HG03342 (cell line): ENCODE measurements at regions not wholly inside any gene's neighbourhood (a gene's known extent, or its start where the extent isn't known, plus 50 kb on each side); places are given as distances from the start of the nearest gene placed in this dataset.
"Not testable (repeated sequence)": the region's sequence is repeated elsewhere in the genome, so short reads cannot be mapped to it uniquely, and the experiment has no call there.

ENCODE experiments used
- ATAC-seq: cut with Tn5 transposase; IDR thresholded peaks from one replicate; pipeline ENCODE4 v1.9.1; 2021; ENCODE audit warnings: mild to moderate bottlenecking, moderate library complexity; ENCODE audit not compliant: unreplicated experiment

DNA sequence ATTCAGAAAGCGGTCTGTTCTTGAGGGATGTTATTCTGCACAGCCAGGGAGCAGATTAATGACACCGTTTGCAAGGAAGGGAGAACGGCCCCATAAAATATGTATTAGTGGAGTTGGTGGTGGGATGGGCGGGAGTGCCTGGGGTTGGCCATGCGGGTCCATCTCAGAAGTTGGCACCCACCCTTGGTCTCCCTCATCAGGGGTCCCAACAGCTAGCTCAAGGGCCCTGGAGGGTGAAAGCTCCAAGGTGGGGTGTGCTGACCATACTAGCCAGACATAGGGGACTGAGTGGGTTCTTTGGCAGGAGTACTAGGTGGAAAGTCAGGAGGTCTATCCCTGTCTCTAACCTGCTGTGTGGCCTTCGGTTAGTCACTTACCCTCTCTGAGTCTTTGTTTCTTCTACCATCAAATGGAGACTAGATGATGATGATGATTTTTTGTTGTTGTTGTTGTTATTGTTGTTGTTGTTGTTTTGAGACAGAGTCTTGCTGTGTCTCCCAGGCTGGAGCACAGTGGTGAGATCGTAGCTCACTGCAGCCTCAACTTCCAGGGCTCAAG, 83.2 kb upstream of the BRD7 start:
- no peak for ATAC-seq

DNA sequence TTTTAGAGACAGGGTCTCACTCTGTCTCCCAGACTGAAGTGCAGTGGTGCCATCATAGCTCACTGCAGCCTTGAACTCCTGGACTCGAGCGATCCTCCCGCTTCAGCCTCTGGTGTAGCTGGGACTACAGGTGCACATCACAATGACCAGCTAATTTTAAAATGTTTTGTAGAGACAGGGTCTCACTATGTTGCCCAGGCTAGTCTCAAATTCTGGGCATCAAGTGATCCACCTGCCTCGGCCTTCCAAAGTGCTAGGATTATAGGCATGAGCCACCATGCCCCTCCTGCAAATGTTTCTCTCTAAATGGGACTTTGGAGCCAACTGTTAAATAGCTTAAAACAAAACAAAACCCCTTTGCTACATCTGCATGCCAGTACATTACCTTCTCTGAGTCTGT, 82.2 kb upstream of the BRD7 start:
- no peak for ATAC-seq

DNA sequence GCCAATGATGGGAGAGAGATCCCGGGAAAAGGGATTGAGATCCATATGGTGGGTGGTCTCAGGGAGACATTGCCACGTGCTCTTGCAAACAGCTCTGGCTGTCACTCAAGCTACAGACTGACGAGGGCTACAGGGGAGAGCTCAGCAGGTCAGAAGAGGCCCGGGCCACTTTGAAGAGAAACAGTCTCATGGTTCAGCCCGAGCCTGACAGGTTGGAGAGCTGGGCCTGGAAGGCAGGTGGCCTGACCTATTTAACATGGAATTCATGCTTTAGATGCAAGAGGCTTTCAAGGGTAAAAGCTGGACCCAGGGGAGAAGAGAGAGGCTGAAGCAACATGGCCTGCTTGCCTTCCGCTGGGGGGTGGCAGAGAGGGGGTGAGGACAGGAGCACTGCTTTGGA, 81.0 kb upstream of the BRD7 start:
- ATAC-seq = no peak

DNA sequence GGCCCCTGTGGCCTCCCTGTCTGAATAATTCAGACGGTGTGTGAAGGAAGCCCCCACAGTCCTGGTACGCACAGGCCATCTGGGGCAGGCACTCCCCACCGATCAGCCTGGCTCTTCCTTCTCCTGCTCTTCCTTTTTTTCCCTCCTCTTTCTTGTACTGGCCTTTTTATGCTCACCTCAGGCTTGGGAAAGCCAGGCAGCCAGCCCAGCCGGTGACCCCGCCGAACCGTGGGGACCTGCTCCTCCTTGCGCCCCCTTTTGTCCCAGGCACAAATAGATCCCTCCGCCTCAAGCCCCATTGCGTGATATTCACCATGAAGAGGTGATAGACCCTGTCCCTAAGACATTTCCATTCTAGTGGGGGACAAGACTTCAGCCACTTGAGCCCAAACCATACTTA, 80.2 kb upstream of the BRD7 start:
- no peak for ATAC-seq

DNA sequence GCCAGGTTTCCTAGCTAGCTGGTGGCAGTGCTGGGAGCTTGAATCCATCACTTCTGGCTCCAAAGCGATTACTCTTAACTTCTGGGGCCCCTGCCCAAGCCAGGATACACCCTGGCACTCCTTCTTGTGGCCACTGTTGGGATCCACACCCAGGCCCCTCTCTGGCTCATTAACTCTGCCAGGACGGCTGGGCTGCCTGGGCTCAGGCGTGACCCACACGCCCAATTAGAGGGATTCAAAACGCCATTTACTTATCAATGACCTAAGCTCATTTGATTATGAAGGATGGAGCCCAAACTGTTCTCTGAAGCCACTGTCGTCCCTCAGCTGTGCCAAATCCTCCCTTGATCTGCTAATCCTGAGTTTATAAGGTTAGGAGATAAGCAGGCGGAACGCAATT, 79.7 kb upstream of the BRD7 start:
- no peak for ATAC-seq

DNA sequence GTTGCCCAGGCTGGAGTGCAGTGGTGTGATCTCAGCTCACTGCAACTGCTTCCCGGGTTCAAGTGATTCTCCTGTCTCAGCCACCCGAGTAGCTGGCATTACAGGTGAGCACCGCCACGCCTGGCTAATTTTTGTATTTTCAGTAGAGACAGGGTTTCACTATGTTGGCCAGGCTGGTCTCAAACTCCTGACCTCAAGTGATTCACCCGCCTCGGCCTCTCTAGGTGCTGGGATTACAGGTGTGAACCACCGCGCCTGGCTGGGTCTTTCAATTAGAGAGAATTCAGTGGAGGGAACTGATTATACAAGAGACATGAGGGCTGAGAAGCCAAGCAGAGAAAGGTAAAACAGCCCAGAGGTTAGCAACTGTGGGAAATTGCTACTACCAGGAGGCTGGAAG, 78.6 kb upstream of the BRD7 start:
- not testable (repeated sequence) for ATAC-seq

DNA sequence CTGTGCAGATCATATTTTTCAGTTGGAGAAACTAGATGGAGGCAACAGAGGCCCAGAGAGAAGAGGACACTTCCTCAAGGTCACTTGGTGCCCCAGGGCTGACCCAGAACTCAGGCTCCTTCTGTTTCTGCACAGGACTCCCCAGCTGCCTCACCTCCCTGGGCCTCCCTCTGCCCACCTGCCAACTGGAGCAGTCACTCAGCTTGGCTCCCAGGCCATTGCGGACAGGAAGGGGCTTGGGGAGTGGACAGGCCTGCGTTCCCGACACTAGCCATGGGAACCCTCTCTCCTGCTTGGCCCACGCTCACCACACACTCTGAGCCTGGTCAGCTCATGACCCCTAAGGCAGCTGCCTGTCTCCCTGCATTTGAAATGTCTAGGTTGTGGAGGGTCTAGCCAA, 78.1 kb upstream of the BRD7 start:
- no peak for ATAC-seq

DNA sequence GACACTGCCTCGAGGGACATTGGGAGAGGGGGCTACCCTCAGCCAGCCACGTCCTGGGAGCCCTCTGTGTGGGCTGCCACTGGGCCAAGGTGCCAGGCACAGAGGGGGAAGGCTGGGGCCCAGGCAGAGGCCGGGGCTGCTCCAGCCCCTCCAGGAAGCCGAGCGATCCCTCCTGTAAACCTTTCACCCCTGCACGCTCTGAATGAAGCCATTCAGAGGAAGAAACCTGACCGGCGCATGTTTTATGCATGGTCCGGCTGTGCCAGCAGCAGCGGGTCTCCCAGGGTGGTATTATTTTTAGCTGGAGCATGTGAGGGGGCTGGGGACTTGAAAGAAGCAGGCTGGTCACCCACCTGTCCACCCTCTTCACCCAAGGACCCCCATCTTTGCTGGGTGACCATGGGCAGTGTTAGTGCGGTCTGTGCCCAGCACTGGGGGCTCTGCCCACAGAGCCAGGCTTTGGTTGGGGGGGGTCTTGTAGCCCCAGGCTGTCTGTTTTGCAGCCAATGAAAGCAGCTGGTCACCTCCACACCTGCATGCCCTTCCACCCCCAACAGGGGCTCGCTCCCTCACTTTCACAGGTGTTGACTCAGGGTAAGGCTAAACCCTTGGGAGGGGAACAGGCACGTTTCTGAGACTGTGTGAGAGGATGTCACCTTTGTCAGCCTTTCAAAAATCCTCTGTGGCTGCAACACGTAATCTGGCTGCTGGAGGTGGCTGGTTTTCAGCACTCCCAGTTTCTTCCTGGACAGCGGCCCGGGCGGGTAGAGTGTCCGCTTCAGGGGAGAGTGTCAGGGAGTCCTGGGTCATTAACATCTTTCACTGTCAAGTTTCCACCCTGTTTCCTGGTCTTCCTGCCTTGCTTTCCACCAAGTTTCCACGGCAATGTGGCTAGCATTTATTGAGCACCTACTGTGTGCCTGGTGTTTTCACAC, 77.1 kb upstream of the BRD7 start:
- no peak for ATAC-seq

DNA sequence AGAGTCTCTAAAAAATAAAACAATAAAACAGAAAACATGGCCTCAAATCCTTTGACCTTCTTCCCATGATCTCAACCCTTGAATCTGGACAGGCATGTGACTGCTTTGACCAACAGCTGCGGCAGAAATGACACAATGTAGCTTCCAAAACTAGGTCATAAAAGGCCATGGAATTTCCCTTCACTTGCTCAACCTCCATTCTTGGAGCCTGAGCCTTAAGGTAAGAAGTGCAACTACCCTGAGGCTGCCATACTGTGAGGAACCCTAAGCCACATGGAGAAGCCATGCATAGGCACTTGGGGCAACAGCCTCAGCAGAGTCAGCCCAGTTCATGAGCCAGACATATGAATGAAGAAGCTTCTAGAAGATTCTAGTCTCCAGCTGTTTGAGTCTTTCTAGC, 75.7 kb upstream of the BRD7 start:
- ATAC-seq = no peak

DNA sequence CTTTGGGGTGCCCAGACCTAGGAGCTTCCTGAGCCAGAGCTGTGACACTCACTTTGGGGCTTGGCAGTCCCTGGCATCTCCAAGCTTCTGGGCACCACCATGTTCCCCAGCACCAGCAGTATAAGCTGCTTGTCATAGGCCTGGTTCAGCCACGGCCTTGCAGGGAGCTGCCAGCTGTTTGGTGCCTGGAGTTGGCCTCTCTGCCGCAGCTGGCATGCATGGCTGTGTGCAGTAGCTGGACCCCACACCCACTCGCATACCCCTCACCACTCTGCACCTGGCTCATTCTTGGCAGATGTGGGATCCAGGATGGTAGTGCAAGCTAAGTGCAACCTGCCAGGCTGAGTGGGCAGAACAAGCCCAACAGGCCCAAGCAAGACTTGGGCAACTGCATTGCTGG, 73.4 kb upstream of the BRD7 start:
- ATAC-seq = no peak

DNA sequence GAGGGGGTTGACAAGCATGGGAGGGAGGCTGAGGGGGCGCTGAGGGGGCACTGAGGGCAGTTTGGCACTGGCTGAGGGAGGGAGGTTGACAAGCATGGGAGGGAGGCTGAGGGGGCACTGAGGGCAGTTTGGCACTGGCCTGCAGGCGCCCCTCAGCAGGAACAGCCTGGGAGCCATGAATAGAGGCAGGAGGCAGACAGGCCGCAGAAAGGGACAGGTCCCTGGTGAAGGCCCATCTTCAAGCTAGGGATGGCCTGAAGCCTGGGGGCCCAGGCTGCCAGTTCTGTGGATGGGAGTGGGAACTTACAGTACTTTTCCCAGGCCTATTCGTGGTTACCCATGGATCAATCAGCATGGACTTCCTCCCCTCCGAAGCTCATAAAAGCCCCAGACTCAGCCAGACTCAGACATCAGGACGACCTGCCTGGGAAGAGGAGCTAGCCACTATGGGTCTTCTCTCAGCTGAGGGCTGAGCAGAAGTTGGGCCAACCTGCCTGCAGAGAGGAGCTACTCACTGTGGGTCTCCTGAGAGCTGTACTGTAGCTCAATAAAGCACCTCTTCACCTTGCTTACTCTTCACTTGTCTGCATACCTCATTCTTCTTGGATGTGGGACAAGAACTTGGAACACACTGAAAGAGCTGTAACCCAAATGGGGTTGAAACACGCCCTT, 72.8 kb upstream of the BRD7 start:
- no peak for ATAC-seq

DNA sequence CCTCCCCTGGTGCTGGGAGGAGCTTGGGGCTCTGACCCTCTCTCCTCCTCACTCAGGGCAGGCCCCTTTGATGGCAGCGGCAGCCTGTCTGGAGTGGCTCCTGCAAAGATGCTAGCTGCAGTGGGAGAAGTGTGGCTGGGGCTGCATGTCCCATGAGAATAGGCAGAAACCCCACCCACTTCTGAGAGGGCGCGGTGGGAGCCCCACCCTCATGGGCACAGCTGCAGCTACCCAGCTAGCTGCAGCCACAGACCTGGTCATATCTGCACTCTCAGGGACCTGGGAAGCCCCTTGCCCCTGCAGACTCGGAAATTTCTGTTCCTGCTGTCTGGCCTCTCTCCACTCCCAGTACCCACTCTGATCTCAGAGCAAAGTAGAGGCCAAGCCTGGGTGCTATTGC, 72.2 kb upstream of the BRD7 start:
- ATAC-seq = no peak

DNA sequence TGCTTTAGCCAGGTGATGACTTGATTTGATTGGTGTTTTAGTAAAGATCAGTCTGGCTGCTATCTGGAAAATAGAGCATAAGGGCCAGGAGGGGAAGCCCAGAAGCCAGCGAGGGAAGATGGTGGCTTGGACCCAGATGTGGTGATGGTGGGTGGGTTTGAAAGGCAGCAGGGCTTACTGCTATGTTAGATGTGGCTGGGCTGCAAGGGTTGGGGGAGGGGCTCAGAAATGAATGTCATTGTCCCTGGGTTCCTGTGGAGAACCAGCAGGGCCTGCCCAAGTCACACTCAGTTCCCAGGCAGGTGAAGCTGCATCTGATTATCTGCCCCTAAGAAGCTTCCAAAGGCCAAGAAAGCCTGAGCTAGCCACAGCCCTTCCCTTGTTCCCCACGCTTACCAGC, 71.7 kb upstream of the BRD7 start:
- no peak for ATAC-seq

DNA sequence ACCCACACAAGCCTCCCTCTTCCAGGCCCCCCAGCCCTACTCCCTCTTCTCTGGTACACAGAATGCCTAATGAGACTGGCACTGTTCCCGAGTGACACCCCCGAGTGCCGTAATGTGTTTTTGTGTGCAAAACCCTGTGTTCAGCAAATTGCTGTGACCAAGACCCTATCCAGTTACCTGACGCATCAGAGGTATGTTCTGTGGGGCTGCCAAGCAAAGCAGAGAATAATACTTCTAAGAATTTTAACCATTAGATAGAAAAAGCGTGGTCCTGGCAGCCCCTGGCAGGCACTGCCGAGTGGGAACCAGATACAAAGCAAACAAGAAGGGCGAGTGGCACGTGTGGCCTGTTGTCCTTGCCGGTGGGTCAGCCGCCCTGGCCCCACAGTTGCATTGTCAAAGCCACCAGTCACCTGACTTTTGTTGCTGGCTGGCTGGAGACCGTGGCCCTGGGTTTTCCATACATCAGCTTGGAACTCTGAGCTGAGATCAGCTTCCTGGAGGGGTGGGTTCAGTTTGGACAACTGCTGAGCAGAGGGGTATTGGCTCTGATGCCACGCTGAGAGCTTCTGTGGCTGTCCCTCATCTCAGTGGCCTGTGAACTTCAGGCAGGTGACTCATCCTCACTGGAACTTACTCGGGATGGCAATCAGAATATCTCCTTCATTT, 69.1 kb upstream of the BRD7 start:
- no peak for ATAC-seq

DNA sequence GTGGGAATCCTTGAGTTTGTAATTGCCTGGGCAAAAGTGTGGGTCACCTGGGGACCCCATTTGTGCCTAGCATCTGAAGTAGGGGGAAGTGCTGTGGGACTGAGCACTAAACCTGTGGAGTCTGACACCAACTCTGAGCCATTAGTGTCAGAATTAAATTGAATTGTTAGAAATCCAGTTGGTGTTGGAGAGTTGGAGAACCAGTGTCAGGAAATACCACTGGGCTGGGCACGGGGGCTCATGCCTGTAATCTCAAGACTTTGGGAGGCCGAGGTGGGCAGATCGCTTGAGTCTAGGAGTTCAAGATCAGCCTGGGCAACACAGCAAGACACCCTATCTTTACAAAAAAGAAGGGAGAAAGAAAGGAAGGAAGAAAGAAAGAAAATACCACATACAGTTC, 67.5 kb upstream of the BRD7 start:
- no peak for ATAC-seq

DNA sequence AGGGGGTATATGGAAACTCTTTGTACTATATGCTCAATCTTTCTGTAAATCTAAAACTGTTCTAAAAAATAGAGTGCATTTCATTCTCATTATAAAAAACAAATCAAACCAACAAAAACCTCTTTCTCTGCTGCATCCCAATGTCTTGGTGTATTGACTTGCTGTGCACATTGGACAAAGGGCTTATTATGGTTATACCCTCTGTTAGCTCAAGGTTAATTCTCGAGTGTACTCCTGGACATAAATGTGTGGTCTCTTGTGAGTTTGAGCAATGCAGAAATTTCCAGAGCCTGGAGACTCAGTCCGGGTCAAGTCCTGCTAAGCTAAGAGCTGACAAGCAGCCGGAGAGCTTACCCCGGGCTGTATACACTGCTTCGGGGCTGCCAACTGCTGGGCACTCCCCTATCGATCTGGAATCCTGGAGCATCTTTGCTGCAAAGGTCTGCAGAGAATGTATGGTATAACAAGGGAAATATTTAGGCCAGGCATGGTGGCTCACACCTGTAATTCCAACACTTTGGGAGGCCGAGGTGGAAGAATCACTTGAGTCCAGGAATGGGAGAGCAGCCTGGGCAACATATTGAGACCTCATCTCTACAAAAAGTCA, 66.2 kb upstream of the BRD7 start:
- no peak for ATAC-seq

DNA sequence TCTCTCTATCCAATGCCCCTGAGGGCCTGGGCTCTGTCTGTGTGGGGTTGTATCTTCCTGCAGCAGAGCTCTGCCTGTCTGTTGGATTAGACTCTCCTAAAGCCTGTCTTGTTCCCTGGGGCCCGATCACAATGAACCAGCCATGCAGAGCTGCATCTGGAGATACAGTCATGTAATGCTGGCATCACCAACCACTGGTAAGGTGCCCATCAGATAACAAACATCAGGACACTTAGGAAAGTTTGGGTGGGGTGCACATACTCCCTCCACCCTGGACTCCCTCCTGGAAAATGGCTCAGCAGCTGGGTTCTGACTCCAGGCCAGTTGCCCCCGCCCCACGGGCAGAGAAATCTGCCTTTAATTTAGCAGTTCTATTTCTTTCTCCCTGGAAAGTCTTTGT, 61.3 kb upstream of the BRD7 start:
- ATAC-seq = no peak

DNA sequence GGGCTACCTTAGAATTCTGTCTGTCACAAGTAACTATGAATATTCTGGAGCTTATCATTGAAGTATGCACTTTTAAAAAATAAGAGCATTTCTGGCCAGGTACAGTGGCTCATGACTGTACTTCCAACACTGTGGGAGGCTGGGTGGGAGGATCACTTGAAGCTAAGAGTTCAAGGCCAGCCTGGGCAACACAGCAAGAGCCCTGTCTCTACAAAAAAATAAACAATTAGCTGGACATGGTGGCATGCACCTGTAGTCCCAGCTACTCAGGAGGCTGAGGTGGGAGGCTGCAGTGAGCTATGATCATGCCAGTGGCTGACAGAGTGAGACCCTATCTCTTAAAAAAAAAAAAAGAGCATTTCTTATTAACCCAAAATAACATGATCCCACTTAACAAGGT, 60.0 kb upstream of the BRD7 start:
- no peak for ATAC-seq

DNA sequence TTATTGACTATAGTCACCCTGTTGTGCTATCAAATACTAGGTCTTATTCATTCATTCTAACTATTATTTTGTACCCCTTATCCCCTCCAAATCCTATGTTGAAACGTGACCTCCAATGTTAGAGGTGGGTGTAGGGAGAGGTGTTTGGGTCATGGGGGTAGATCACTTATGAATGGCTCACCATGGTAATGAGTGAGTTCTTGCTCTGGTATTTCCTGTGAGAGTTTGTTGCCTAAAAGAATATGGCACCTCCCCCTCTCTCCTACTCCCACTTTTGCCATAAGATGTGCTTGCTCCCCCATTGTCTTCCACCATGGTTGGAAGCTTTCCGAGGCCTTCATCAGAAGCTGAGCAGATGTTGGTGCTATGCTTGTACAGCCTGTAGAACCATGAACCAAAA, 59.3 kb upstream of the BRD7 start:
- ATAC-seq = no peak

DNA sequence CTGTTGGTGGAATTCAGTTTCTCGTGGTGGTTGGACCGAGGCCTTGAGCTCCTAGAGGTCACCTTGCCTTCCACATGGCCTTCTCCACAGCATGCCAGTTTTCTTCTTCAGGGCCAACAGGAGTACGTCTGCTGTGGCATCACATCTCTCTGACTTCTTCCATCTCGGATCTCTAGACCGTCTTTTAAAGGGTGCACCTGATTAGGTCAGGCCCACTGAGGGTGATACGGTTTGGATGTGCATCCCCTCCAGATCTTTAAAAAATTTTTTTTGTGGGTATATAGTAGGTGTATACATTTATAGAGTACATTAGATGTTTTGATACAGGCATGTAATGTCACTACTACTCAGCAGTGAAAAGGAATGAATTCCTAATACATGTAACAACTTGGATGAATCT, 58.3 kb upstream of the BRD7 start:
- no peak for ATAC-seq

DNA sequence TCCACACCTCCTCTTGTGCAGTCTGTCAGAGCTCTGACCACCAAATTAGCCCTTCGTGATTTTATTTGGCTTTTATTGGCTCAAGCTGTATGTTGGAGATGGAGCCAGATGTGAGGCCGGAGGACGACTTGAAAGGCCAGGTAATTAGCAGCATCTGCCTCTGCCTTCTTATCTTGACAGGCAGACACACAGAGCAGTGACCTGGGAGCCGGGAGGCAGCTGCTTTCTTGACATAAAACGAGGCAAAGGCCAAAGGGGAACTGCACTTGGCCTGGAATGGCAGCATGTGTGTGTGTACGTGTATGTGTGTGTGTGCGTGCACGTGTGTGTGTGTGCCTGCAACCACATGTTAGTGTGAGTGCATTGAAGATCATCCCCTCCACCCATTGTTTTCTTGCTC, 56.9 kb upstream of the BRD7 start:
- no peak for ATAC-seq
